IMR-90 (cell line): ENCODE measurements at regions not wholly inside any gene's neighbourhood (a gene's known extent, or its start where the extent isn't known, plus 50 kb on each side); places are given as distances from the start of the nearest gene placed in this dataset.

Experiments used
- ATAC-seq: fragments of 200-7000 bp; cut with Tn5 transposase; 2 replicates; pipeline ENCODE4 v1.9.1; 2020; ENCODE audit warnings: low read depth, mild to moderate bottlenecking, moderate library complexity
- BruUV-seq: library from RNA; stranded (reverse); fragments of 400-500 nt; replicated peaks from 2 replicates; lab custom pipeline; 2021; lab: Mats Ljungman, UMichigan
- CTCF ChIA-PET: fragments of 300-600 bp; formaldehyde crosslinking; extraction: SDS; loops from one replicate; lab custom pipeline; 2021; ENCODE audit warnings: antibody characterized with exemption; lab: Yijun Ruan, JAX
- POLR2A ChIA-PET: fragments of 300-600 bp; sonication (Branson Sonifier 250); formaldehyde crosslinking; loops from one replicate; lab custom pipeline; 2022; ENCODE audit warnings: antibody characterized with exemption; ENCODE audit not compliant: unreplicated experiment; lab: Charles Lee
- DNase-seq: peaks from one replicate; pipeline ENCODE4 v3.0.0; 2013
- H2AFZ ChIP-seq: replicated peaks from 2 replicates; pipeline ENCODE3; 2013; ENCODE audit warnings: low read length, mild to moderate bottlenecking; ENCODE audit not compliant: poor library complexity
- H2AK5ac ChIP-seq: 2 replicates; pipeline ENCODE4 v1.6.1; 2013; ENCODE audit warnings: low read depth, low read length, inconsistent platforms
- H2AK9ac ChIP-seq: replicated peaks from 2 replicates; pipeline ENCODE3; 2013; ENCODE audit warnings: mild to moderate bottlenecking, low read depth, low read length, moderate library complexity; ENCODE audit not compliant: poor library complexity
- H2BK120ac ChIP-seq: 2 replicates; pipeline ENCODE4 v1.6.1; 2013; ENCODE audit warnings: low read depth, low read length, inconsistent platforms
- H2BK15ac ChIP-seq: 3 replicates; pipeline ENCODE4 v1.6.1; 2013; ENCODE audit warnings: low read depth, low read length, inconsistent platforms
- H2BK20ac ChIP-seq: 2 replicates; pipeline ENCODE4 v1.6.1; 2013; ENCODE audit warnings: low read depth, mild to moderate bottlenecking, inconsistent platforms, low read length, moderate library complexity
- H2BK5ac ChIP-seq: 2 replicates; pipeline ENCODE4 v1.6.1; 2013; ENCODE audit warnings: mild to moderate bottlenecking, low read depth, low read length, inconsistent platforms; ENCODE audit not compliant: poor library complexity, severe bottlenecking
- H3K14ac ChIP-seq: replicated peaks from 2 replicates; pipeline ENCODE4 v1.6.1; 2013; ENCODE audit warnings: low read depth, low read length, inconsistent platforms
- H3K18ac ChIP-seq: 2 replicates; pipeline ENCODE4 v1.6.1; 2013; ENCODE audit warnings: low read depth, low read length, control low read depth
- H3K23ac ChIP-seq: 2 replicates; pipeline ENCODE4 v1.6.1; 2013; ENCODE audit warnings: low read depth, low read length, inconsistent platforms
- H3K27ac ChIP-seq: 2 replicates; pipeline ENCODE4 v1.5.1; 2013; ENCODE audit warnings: mild to moderate bottlenecking, control low read depth, low read length; ENCODE audit not compliant: insufficient read depth
- H3K27me3 ChIP-seq: 2 replicates; pipeline ENCODE4 v1.6.1; 2013; ENCODE audit warnings: low read length; ENCODE audit not compliant: control insufficient read depth, insufficient read depth
- H3K36me3 ChIP-seq: 2 replicates; pipeline ENCODE4 v1.6.1; 2013; ENCODE audit warnings: low read length, mixed read lengths; ENCODE audit not compliant: control insufficient read depth, insufficient read depth
- H3K4ac ChIP-seq: 2 replicates; pipeline ENCODE4 v1.6.1; 2013; ENCODE audit warnings: low read depth, low read length, inconsistent platforms
- H3K4me1 ChIP-seq: 2 replicates; pipeline ENCODE4 v1.6.1; 2013; ENCODE audit warnings: low read length, mixed read lengths; ENCODE audit not compliant: control insufficient read depth, insufficient read depth
- H3K4me2 ChIP-seq: 2 replicates; pipeline ENCODE4 v1.6.1; 2013; ENCODE audit warnings: low read depth, mild to moderate bottlenecking, control low read depth, low read length, moderate library complexity
- H3K4me3 ChIP-seq: 2 replicates; pipeline ENCODE4 v1.5.1; 2013; ENCODE audit warnings: low read depth, mild to moderate bottlenecking, control low read depth, low read length, moderate library complexity; ENCODE audit not compliant: insufficient read depth
- H3K56ac ChIP-seq: 2 replicates; pipeline ENCODE4 v1.6.1; 2013; ENCODE audit warnings: low read length, inconsistent platforms; ENCODE audit not compliant: insufficient read depth; ENCODE audit errors: extremely low read depth
- H3K79me1 ChIP-seq, 2 experiments: 2 replicates each; pipeline ENCODE4 v1.6.1; 2013; ENCODE audit warnings: low read length in 2 of 2, inconsistent platforms in 1 of 2, low read depth in 1 of 2
- H3K9ac ChIP-seq: 2 replicates; pipeline ENCODE4 v1.6.1; 2013; ENCODE audit warnings: low read depth, low read length, control low read depth
- H3K9me1 ChIP-seq: 2 replicates; pipeline ENCODE4 v1.6.1; 2013; ENCODE audit warnings: low read length, inconsistent platforms; ENCODE audit not compliant: insufficient read depth
- H3K9me3 ChIP-seq: 2 replicates; pipeline ENCODE4 v1.6.1; 2013; ENCODE audit warnings: low read length; ENCODE audit not compliant: control insufficient read depth, insufficient read depth
- H4K20me1 ChIP-seq: 2 replicates; pipeline ENCODE4 v1.6.1; 2013; ENCODE audit warnings: low read length, inconsistent platforms; ENCODE audit not compliant: insufficient read depth
- H4K5ac ChIP-seq: 2 replicates; pipeline ENCODE4 v1.6.1; 2013; ENCODE audit warnings: mild to moderate bottlenecking, low read depth, low read length, control low read depth
- H4K8ac ChIP-seq, 2 experiments: 2 replicates each; pipeline ENCODE4 v1.6.1; 2013; ENCODE audit warnings: low read depth in 2 of 2, low read length in 2 of 2, control low read depth in 1 of 2, inconsistent platforms in 1 of 2
- H4K91ac ChIP-seq: 2 replicates; pipeline ENCODE4 v1.6.1; 2013; ENCODE audit warnings: low read depth, low read length, inconsistent platforms; ENCODE audit not compliant: insufficient read depth
- BHLHE40 ChIP-seq: fragments of 150-350 bp; IDR thresholded peaks from 2 replicates; pipeline ENCODE4 v1.6.1; 2016; ENCODE audit warnings: mild to moderate bottlenecking, low read depth, low read length
- CEBPB ChIP-seq: IDR thresholded peaks from 2 replicates; pipeline ENCODE4 v1.6.1; 2012; ENCODE audit warnings: low read depth, low read length, improper control_type of control experiment
- MAZ ChIP-seq: IDR thresholded peaks from 2 replicates; pipeline ENCODE4 v1.6.1; 2012; ENCODE audit warnings: low read depth, mild to moderate bottlenecking, low read length, improper control_type of control experiment, moderate library complexity, borderline replicate concordance
- MXI1 ChIP-seq: IDR thresholded peaks from 2 replicates; pipeline ENCODE4 v1.6.1; 2012; ENCODE audit warnings: low read depth, mild to moderate bottlenecking, low read length, moderate library complexity, borderline replicate concordance
- RAD21 ChIP-seq: IDR thresholded peaks from 2 replicates; pipeline ENCODE4 v1.6.1; 2012; ENCODE audit warnings: low read length, improper control_type of control experiment
- RCOR1 ChIP-seq: IDR thresholded peaks from 2 replicates; pipeline ENCODE4 v1.6.1; 2012; ENCODE audit warnings: mild to moderate bottlenecking, low read length, improper control_type of control experiment; ENCODE audit not compliant: insufficient replicate concordance
- WGBS, 2 experiments: methylation state at CpG; one replicate each; pipeline versions ENCODE4 v1.1.5 to v1.1.7; 2013; ENCODE audit warnings: missing lambda C conversion rate in 2 of 2; ENCODE audit not compliant: insufficient read length in 1 of 2; ENCODE audit errors: extremely low coverage in 2 of 2; 5-methylcytosine and 5-hydroxymethylcytosine counted together
- dilution Hi-C: fragments of 300-500 bp; cut with HindIII; formaldehyde crosslinking; loops from one replicate; pipeline ENCODE4 v1.14.3; 2018; ENCODE audit warnings: low sequenced_read_pairs; ENCODE audit not compliant: unreplicated experiment
- in situ Hi-C: fragments of 300-500 bp; cut with MboI; formaldehyde crosslinking; loops from 3 replicates; pipeline ENCODE4 v1.14.3; 2019; ENCODE audit warnings: low sequenced_read_pairs, inconsistent platforms, mixed read lengths
- intact Hi-C: fragments of 100-400 bp; cut with micrococcal nuclease; formaldehyde crosslinking; loops from 2 replicates; pipeline ENCODE4 v1.10.0; 2022
- TF ChIP-seq, protein P1 (sequence below): conservative IDR thresholded peaks from 2 replicates; pipeline ENCODE4 v1.5.1; 2012; ENCODE audit warnings: mild to moderate bottlenecking, low read depth, low read length, improper control_type of control experiment

- Histone ChIP-seq H3K79me1 (peaks cover 0 to 9% of the 10 kb centered on the region in 2 experiments; a peak in 1 of 4 replicates), H4K8ac (no peak overlapping the region), H2AFZ (no peak overlapping the region), H3K18ac (no peak overlapping the region), H3K4me3 (no peak overlapping the region), H3K4ac (no peak overlapping the region), H3K9ac (no peak overlapping the region), H3K4me1 (peaks cover 8% of the 10 kb centered on the region; the same call in 1 of the 2 replicates), H2BK15ac (no peak overlapping the region), H3K4me2 (no peak overlapping the region), H3K23ac (no peak overlapping the region), H3K9me1 (peaks cover 1% of the 10 kb centered on the region; the same call in 1 of the 2 replicates), H4K20me1 (peaks cover 36% of the 10 kb centered on the region), H2BK120ac (no peak overlapping the region), H3K14ac (no peak overlapping the region), H2BK20ac (no peak overlapping the region), H2AK9ac (no peak overlapping the region), H3K56ac (no peak overlapping the region), H2BK5ac (no peak overlapping the region), H3K9me3 (no peaks in the 10 kb centered on the region), H2AK5ac (no peak overlapping the region), H3K27me3 (no peaks in the 10 kb centered on the region), H4K5ac (no peak overlapping the region), H3K27ac (no peak overlapping the region), H4K91ac (no peak overlapping the region), H3K36me3 (peaks cover 15% of the 10 kb centered on the region)
- TF ChIP-seq, protein P1, sequence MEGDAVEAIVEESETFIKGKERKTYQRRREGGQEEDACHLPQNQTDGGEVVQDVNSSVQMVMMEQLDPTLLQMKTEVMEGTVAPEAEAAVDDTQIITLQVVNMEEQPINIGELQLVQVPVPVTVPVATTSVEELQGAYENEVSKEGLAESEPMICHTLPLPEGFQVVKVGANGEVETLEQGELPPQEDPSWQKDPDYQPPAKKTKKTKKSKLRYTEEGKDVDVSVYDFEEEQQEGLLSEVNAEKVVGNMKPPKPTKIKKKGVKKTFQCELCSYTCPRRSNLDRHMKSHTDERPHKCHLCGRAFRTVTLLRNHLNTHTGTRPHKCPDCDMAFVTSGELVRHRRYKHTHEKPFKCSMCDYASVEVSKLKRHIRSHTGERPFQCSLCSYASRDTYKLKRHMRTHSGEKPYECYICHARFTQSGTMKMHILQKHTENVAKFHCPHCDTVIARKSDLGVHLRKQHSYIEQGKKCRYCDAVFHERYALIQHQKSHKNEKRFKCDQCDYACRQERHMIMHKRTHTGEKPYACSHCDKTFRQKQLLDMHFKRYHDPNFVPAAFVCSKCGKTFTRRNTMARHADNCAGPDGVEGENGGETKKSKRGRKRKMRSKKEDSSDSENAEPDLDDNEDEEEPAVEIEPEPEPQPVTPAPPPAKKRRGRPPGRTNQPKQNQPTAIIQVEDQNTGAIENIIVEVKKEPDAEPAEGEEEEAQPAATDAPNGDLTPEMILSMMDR, result no peak
- no peak for TF ChIP-seq RCOR1
- TF ChIP-seq MXI1, result no peak
- TF ChIP-seq CEBPB, result no peak
- no peak for TF ChIP-seq MAZ
- no peak for TF ChIP-seq RAD21
- TF ChIP-seq BHLHE40, result no peak
- POLR2A ChIA-PET, result interaction anchor here (1.1 kb wide), 1 partner anchor 62 kb away, joined by 3 read pairs; no protein-coding TSS in a partner anchor
- dilution Hi-C loops (no loop called here), in situ Hi-C loops (loop anchor here (5.0 kb wide), 1 partner anchor 127 kb away; no protein-coding TSS in a partner anchor), intact Hi-C loops (loop anchor here (2.0 kb wide), 1 partner anchor 184 kb away; no protein-coding TSS in a partner anchor)
- no TSS peak for BruUV-seq
- WGBS, 2 experiments, result 80% methylated on average over 4 of the region's 7 CpGs; no CpG with 5 or more reads in 1 of the 2 experiments
- no peak for ATAC-seq
- CTCF ChIA-PET, result interaction anchor here (0.5 to 2.9 kb wide), 9 partner anchors 11 to 117 kb away, joined by 3 to 19 read pairs (median 4); partner anchors contain the start of gene CSNK1A1
- DNase-seq, result no peak
Observed at GRCh38 chr5:149435015-149435376, 55.9 kb upstream of the IL17B start.
